K562 (cell line): ENCODE measurements at regions not wholly inside any gene's neighbourhood (a gene's known extent, or its start where the extent isn't known, plus 50 kb on each side); places are given as distances from the start of the nearest gene placed in this dataset.

Experiments used
- ATAC-seq: fragments of 200-7000 bp; cut with Tn5 transposase; 3 replicates; pipeline ENCODE4 v1.9.1; 2020; ENCODE audit warnings: moderate library complexity
- BruUV-seq: library from RNA; stranded (reverse); fragments of 400-500 nt; replicated peaks from 2 replicates; lab custom pipeline; 2021; lab: Mats Ljungman, UMichigan
- CTCF ChIA-PET: fragments of 300-600 bp; formaldehyde crosslinking; extraction: SDS; loops from one replicate; lab custom pipeline; 2021; ENCODE audit warnings: low intra/inter-chr PET ratio; lab: Yijun Ruan, JAX
- POLR2A ChIA-PET: fragments of 300-600, 350-650 bp; sonication (Branson Sonifier 250); formaldehyde crosslinking; extraction: SDS; loops from one replicate; lab custom pipeline; 2021; ENCODE audit warnings: antibody characterized with exemption, inconsistent platforms; lab: Yijun Ruan, JAX
- DNase-seq, 4 experiments: peaks; one replicate each; pipeline versions ENCODE4 v3.0.0 to v3.0.0-alpha.2; 2011 to 2018; ENCODE audit warnings: low spot score in 3 of 4, mixed read lengths in 3 of 4; ENCODE audit errors: extremely low read depth in 1 of 4
- FAIRE-seq: peaks from 2 replicates; lab custom pipeline; 2011; peaks lifted over from hg19 to GRCh38; lab: Jason Lieb, UNC
- H2AFZ ChIP-seq: 2 replicates; pipeline ENCODE4 v1.6.0; 2011; ENCODE audit warnings: low read depth, low read length, control low read depth, inconsistent platforms
- H3K27ac ChIP-seq: fragments of 200-600 bp; 3 replicates; pipeline ENCODE4 v1.8.0; 2011; ENCODE audit warnings: low read depth, mild to moderate bottlenecking, control low read depth, inconsistent platforms, low read length, moderate library complexity, mixed read lengths; ENCODE audit errors: extremely low read depth
- H3K27me3 ChIP-seq, 2 experiments: fragments of 300-600 bp in 1 of 2; 2 replicates in 1 of 2; 3 replicates in 1 of 2; pipeline versions ENCODE4 v1.6.0 to v1.8.0; 2011; ENCODE audit warnings: inconsistent platforms in 2 of 2, low read length in 2 of 2, mild to moderate bottlenecking in 1 of 2, mixed read lengths in 1 of 2, moderate library complexity in 1 of 2; ENCODE audit not compliant: control insufficient read depth in 2 of 2, insufficient read depth in 2 of 2
- H3K36me3 ChIP-seq: fragments of 300-600 bp; 3 replicates; pipeline ENCODE4 v1.8.0; 2011; ENCODE audit warnings: mild to moderate bottlenecking, low read length, inconsistent platforms; ENCODE audit not compliant: control insufficient read depth, insufficient read depth
- H3K4me1 ChIP-seq, 2 experiments: fragments of 200-600 bp in 1 of 2; replicated peaks in 1 of 2; 2 replicates in 1 of 2; 3 replicates in 1 of 2; pipeline versions ENCODE4 v1.5.1 to v1.8.0; 2011; ENCODE audit warnings: inconsistent platforms in 2 of 2, low read length in 2 of 2, mild to moderate bottlenecking in 1 of 2, mixed read lengths in 1 of 2, moderate library complexity in 1 of 2; ENCODE audit not compliant: control insufficient read depth in 2 of 2, insufficient read depth in 2 of 2
- H3K4me2 ChIP-seq: 2 replicates; pipeline ENCODE4 v1.6.1; 2011; ENCODE audit warnings: low read length, control low read depth, inconsistent platforms, mixed read lengths; ENCODE audit not compliant: insufficient read depth
- H3K4me3 ChIP-seq: fragments of 200-600 bp; sonication (generic), shearing (Covaris generic); 2 replicates; pipeline ENCODE4 v1.5.1; 2016; ENCODE audit warnings: control low read depth, inconsistent platforms
- H3K79me2 ChIP-seq: fragments of 200-600 bp; 3 replicates; pipeline ENCODE4 v1.8.0; 2011; ENCODE audit warnings: low read length, inconsistent platforms; ENCODE audit not compliant: control insufficient read depth, insufficient read depth
- H3K9ac ChIP-seq, 2 experiments: 2 replicates each; pipeline versions ENCODE4 v1.6.0 to v1.6.1; 2011; ENCODE audit warnings: low read depth in 2 of 2, low read length in 2 of 2, control low read depth in 1 of 2, inconsistent platforms in 1 of 2, mild to moderate bottlenecking in 1 of 2, mixed read lengths in 1 of 2; ENCODE audit not compliant: insufficient read depth in 1 of 2
- H3K9me1 ChIP-seq: one replicate; pipeline ENCODE4 v1.6.0; 2011; ENCODE audit warnings: inconsistent platforms, mild to moderate bottlenecking, low read length, moderate library complexity; ENCODE audit not compliant: control insufficient read depth, insufficient read depth
- H3K9me3 ChIP-seq: replicated peaks from 2 replicates; pipeline ENCODE4 v1.5.1; 2011; ENCODE audit warnings: low read depth, low read length, inconsistent platforms; ENCODE audit not compliant: control insufficient read depth, insufficient read depth
- H4K20me1 ChIP-seq: replicated peaks from 2 replicates; pipeline ENCODE4 v1.6.1; 2011; ENCODE audit warnings: low read length, inconsistent platforms, mixed read lengths; ENCODE audit not compliant: control insufficient read depth, insufficient read depth
- CCAR2 ChIP-seq: fragments of 200-400 bp; formaldehyde crosslinking; IDR thresholded peaks from 2 replicates; pipeline ENCODE4 v1.6.1; 2017; ENCODE audit warnings: mild to moderate bottlenecking, low read depth, low read length
- EWSR1 ChIP-seq: fragments of 450-650 bp; IDR thresholded peaks from 2 replicates; pipeline ENCODE4 v1.6.1; 2018; ENCODE audit warnings: borderline replicate concordance, mild to moderate bottlenecking, low read depth, moderate library complexity; ENCODE audit not compliant: partially characterized antibody
- IRF2 ChIP-seq: sonication (generic); formaldehyde crosslinking; IDR thresholded peaks from 2 replicates; pipeline ENCODE4 v1.8.1; 2022; ENCODE audit warnings: mild to moderate bottlenecking, missing genetic modification reagents
- NELFE ChIP-seq: IDR thresholded peaks from 2 replicates; pipeline ENCODE4 v1.6.1; 2011; ENCODE audit warnings: mild to moderate bottlenecking; ENCODE audit not compliant: insufficient read depth, insufficient read length
- RCOR1 ChIP-seq, 2 experiments: IDR thresholded peaks; 2 replicates each; pipeline ENCODE4 v1.6.1; 2012; ENCODE audit warnings: low read depth in 2 of 2, low read length in 2 of 2, borderline replicate concordance in 1 of 2, improper control_type of control experiment in 1 of 2
- SMARCE1 ChIP-seq: fragments of 450-650 bp; IDR thresholded peaks from 2 replicates; pipeline ENCODE4 v1.7.1; 2016; ENCODE audit warnings: mild to moderate bottlenecking
- SP1 ChIP-seq: sonication (generic); formaldehyde crosslinking; IDR thresholded peaks from 2 replicates; pipeline ENCODE4 v1.8.1; 2022; ENCODE audit warnings: mild to moderate bottlenecking, missing genetic modification reagents
- TFE3 ChIP-seq: fragments of 450-650 bp; formaldehyde crosslinking; IDR thresholded peaks from 2 replicates; pipeline ENCODE4 v1.4.0; 2020; ENCODE audit warnings: mild to moderate bottlenecking, mixed read lengths
- ZBTB1 ChIP-seq: sonication (generic); formaldehyde crosslinking; IDR thresholded peaks from 2 replicates; pipeline ENCODE4 v1.8.1; 2023; ENCODE audit warnings: missing genetic modification reagents, low read depth, mild to moderate bottlenecking, borderline replicate concordance
- ZBTB5 ChIP-seq: fragments of 450-650 bp; IDR thresholded peaks from 2 replicates; pipeline ENCODE4 v1.6.1; 2017; ENCODE audit warnings: antibody characterized with exemption
- ZNF134 ChIP-seq: fragments of 250-450 bp; sonication (Bioruptor Pico); conservative IDR thresholded peaks from 2 replicates; pipeline ENCODE4 v1.4.0; 2020
- ZNF274 ChIP-seq: IDR thresholded peaks from 2 replicates; pipeline ENCODE4 v1.6.1; 2011; ENCODE audit warnings: low read depth, mild to moderate bottlenecking, low read length, moderate library complexity, borderline replicate concordance
- ZNF436 ChIP-seq: fragments of 250-450, 450-650 bp; sonication (Bioruptor Pico); formaldehyde crosslinking; IDR thresholded peaks from 2 replicates; pipeline ENCODE4 v1.7.0; 2020; ENCODE audit warnings: mild to moderate bottlenecking
- ZNF561 ChIP-seq: fragments of 450-650 bp; formaldehyde crosslinking; conservative IDR thresholded peaks from 2 replicates; pipeline ENCODE4 v1.4.0; 2020; ENCODE audit warnings: mild to moderate bottlenecking, moderate library complexity
- WGBS: fragments of 100-300 bp; shearing (Covaris generic); methylation state at CpG from one replicate; pipeline ENCODE4 v1.1.6; 2016; ENCODE audit warnings: low coverage, mixed read lengths; ENCODE audit not compliant: insufficient coverage; ENCODE audit errors: missing lambda C conversion rate; 5-methylcytosine and 5-hydroxymethylcytosine counted together
- in situ Hi-C: fragments of 300-500 bp; cut with MboI; formaldehyde crosslinking; loops from 4 replicates; pipeline ENCODE4 v1.15.0; 2018; ENCODE audit warnings: inconsistent platforms, mixed read lengths
- intact Hi-C: fragments of 100-400 bp; cut with micrococcal nuclease; formaldehyde crosslinking; loops from 2 replicates; pipeline ENCODE4 v1.14.2; 2022

GRCh38 chr2:217656316-217656715, 346.5 kb downstream of the TNS1 start:
- no peaks in the 10 kb centered on the region for H3K9me1 ChIP-seq
- WGBS = 0% methylated on average over 3 of the region's 3 CpGs
- H3K27ac ChIP-seq = no peak overlapping the region
- H3K9ac ChIP-seq = no peak overlapping the region
- H3K9me3 ChIP-seq = no peaks in the 10 kb centered on the region
- H4K20me1 ChIP-seq = no peaks in the 10 kb centered on the region
- no peaks in the 10 kb centered on the region for H3K36me3 ChIP-seq
- TF ChIP-seq ZBTB1 (CRISPR knock-in tag) (no peak), CCAR2 (no peak), ZNF561 (CRISPR knock-in tag) (no peak), ZNF436 (no peak), NELFE (no peak), RCOR1 (IDR thresholded peaks at IDR 0.05; ENCODE audit: borderline replicate concordance in 1 of 2, low read depth in 2 of 2, low read length in 2 of 2) (no peak), TFE3 (CRISPR knock-in tag) (no peak), ZNF274 (no peak), IRF2 (CRISPR knock-in tag) (no peak), SP1 (CRISPR knock-in tag) (no peak), ZBTB5 (no peak), EWSR1 (no peak), SMARCE1 (no peak), ZNF134 (no peak)
- H3K27me3 ChIP-seq = peaks cover 2 to 8% of the 10 kb centered on the region in 2 experiments; a peak in 4 of 5 replicates
- H3K4me2 ChIP-seq = no peak overlapping the region
- FAIRE-seq = no peak
- in situ Hi-C loops (no loop called here), intact Hi-C loops (loop anchor here (10.0 kb wide), 1 partner anchor 98 kb away; no protein-coding TSS in a partner anchor)
- no peaks in the 10 kb centered on the region for H3K79me2 ChIP-seq
- ChIA-PET CTCF (no interaction called here), POLR2A (interaction anchor here (1.0 to 1.2 kb wide), 2 partner anchors 9 to 17 kb away, joined by 3 to 5 read pairs; no protein-coding TSS in a partner anchor)
- no peaks in the 10 kb centered on the region for H3K4me1 ChIP-seq
- H3K4me3 ChIP-seq = no peak overlapping the region
- H2AFZ ChIP-seq = no peak overlapping the region
- BruUV-seq = no TSS peak
- no peak for DNase-seq
- ATAC-seq = no peak
